ENCODE measurements at regions not wholly inside any gene's neighbourhood (a gene's known extent, or its start where the extent isn't known, plus 50 kb on each side); places are given as distances from the start of the nearest gene placed in this dataset.

DNA sequence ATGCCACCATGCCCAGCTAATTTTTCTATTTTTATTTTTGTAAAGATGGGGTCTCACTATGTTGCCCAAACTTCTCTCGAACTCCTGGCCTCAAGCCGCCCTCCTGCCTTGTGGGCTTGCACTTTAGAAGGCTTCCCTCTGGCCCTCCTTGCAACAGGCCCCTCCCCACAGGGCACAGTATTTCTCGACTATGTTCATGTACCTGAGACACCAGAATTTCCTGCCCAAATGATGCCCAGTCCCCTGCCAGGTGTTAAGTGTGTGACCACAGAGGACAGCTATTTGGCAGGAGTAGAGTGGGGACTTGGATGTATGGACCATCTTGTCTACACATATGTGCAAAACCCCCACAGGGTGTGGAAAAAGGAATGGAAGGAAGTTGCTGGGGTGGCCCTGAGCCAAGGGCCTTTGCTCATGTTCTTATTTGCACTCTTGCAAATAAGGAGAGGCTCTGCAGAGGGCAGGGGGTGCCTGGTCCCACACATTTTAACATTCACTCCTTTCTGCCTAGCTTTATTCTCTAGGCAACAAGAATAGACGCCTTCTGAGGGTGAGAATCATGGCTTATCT lies 168.4 kb upstream of the PODXL start:
- intact Hi-C loops (cut with DNase I) = no loop called here
- no peak for ATAC-seq

DNA sequence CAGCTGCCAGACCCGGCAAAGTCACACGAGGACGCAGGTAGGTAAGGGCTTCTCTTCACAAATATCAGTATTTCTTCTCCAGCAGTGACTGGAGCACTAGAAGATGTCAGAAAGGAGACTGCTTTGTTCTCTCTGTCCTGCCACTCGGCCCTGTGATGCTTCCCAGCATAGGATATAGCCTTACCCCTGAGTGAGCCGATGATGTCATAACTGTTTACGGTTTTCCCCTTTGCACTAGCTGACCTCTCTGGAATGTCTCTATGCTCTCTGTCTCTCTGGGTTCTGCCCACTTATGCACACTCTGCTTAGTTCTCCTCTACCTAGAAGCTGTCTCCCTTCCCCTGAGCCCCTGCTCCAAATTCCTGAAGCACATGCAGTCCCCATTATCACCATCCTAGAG lies 167.5 kb upstream of the PODXL start:
- H3K27me3 ChIP-seq = no peaks in the 10 kb centered on the region
- DNase-seq (no peak), ATAC-seq (no peak)
- no peak overlapping the region for H3K27ac ChIP-seq
- TF ChIP-seq, protein P1, sequence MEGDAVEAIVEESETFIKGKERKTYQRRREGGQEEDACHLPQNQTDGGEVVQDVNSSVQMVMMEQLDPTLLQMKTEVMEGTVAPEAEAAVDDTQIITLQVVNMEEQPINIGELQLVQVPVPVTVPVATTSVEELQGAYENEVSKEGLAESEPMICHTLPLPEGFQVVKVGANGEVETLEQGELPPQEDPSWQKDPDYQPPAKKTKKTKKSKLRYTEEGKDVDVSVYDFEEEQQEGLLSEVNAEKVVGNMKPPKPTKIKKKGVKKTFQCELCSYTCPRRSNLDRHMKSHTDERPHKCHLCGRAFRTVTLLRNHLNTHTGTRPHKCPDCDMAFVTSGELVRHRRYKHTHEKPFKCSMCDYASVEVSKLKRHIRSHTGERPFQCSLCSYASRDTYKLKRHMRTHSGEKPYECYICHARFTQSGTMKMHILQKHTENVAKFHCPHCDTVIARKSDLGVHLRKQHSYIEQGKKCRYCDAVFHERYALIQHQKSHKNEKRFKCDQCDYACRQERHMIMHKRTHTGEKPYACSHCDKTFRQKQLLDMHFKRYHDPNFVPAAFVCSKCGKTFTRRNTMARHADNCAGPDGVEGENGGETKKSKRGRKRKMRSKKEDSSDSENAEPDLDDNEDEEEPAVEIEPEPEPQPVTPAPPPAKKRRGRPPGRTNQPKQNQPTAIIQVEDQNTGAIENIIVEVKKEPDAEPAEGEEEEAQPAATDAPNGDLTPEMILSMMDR (IDR thresholded peaks at IDR 0.05) = no peak
- TF ChIP-seq POLR2A (IDR thresholded peaks at IDR 0.05) = no peak
- no peak overlapping the region for H3K4me3 ChIP-seq
- intact Hi-C loops (cut with DNase I) = no loop called here
- H3K4me1 ChIP-seq = no peaks in the 10 kb centered on the region
- 33 to 35% methylated on average over 6 of the region's 6 CpGs for WGBS, 2 donors
- peaks cover 0 to 5% (median 0%) of the 10 kb centered on the region in 3 donors for H3K9me3 ChIP-seq
- no peaks in the 10 kb centered on the region for H3K36me3 ChIP-seq (replicated peaks in 1 of 2; ENCODE audit: insufficient read depth in 1 of 2, low read depth in 2 of 2)

More for the DNA sequence above, 168.4 kb upstream of the PODXL start:
- no peak overlapping the region for H3K4me3 ChIP-seq
- H3K36me3 ChIP-seq (replicated peaks in 1 of 2; ENCODE audit: insufficient read depth in 1 of 2, low read depth in 2 of 2) = no peaks in the 10 kb centered on the region
- TF ChIP-seq, protein P1 (IDR thresholded peaks at IDR 0.05) = no peak
- TF ChIP-seq POLR2A (IDR thresholded peaks at IDR 0.05) = no peak
- WGBS, 2 donors = 62 to 70% methylated on average over 4 of the region's 4 CpGs
- DNase-seq = no peak
- H3K9me3 ChIP-seq = peaks cover 0 to 5% (median 0%) of the 10 kb centered on the region in 3 donors
- H3K27me3 ChIP-seq = no peaks in the 10 kb centered on the region
- H3K4me1 ChIP-seq = no peaks in the 10 kb centered on the region
- H3K27ac ChIP-seq = no peak overlapping the region

DNA sequence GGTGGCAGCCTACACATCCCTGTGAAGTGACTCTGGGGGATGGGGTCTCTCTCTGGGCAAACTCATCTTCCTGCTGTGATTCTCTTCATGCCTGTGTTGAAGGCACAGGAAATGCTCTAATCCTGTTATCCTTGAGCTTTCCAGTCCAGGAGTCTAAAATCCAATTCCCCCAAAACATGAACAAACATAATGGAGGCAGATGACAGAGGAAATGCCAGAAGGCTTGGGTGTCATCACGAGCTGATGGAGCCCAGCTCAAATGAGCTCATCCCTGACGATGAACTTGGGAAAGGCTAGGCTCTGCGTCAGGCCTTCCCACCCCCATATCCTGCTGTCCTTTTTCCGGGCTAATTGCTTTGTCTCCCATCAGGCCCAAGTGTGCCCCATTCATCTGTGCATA lies 165.9 kb upstream of the PODXL start:
- Histone ChIP-seq H3K4me1 (no peaks in the 10 kb centered on the region), H3K36me3 (replicated peaks in 1 of 2; ENCODE audit: insufficient read depth in 1 of 2, low read depth in 2 of 2) (no peaks in the 10 kb centered on the region), H3K4me3 (no peak overlapping the region), H3K27ac (no peak overlapping the region), H3K27me3 (no peaks in the 10 kb centered on the region), H3K9me3 (no peaks in the 10 kb centered on the region)
- DNase-seq (no peak), ATAC-seq (no peak)
- WGBS, 2 donors = 56 to 59% methylated on average over 3 to 4 of the region's 4 CpGs
- TF ChIP-seq, protein P1 (IDR thresholded peaks at IDR 0.05) = no peak
- no peak for TF ChIP-seq POLR2A (IDR thresholded peaks at IDR 0.05)
- intact Hi-C loops (cut with DNase I) = no loop called here

DNA sequence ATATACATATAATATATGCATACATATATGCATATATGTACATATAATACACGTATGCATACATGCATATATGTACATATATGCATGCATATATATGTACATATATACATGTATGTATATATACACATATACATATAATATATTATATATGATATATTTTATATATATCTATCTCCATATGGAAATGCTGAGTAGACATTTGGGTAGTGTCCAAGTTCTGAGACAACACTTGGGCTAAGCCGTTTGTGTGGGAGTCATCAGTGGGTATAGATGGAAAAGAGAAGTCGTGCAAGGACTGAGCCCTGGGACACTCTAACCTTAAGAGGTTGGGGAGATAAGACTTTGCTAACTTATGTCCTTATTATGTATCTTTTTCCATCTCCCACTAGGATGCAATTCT lies 165.2 kb upstream of the PODXL start:
- no peaks in the 10 kb centered on the region for H3K4me1 ChIP-seq
- intact Hi-C loops (cut with DNase I) = no loop called here
- H3K27me3 ChIP-seq = no peaks in the 10 kb centered on the region
- ATAC-seq (no peak), DNase-seq (no peak)
- H3K9me3 ChIP-seq = no peaks in the 10 kb centered on the region
- H3K27ac ChIP-seq = no peak overlapping the region
- no peak for TF ChIP-seq POLR2A (IDR thresholded peaks at IDR 0.05)
- TF ChIP-seq, protein P1 (IDR thresholded peaks at IDR 0.05) = no peak
- 52 to 53% methylated on average over 3 of the region's 3 CpGs for WGBS, 2 donors
- H3K4me3 ChIP-seq = no peak overlapping the region
- H3K36me3 ChIP-seq (replicated peaks in 1 of 2; ENCODE audit: insufficient read depth in 1 of 2, low read depth in 2 of 2) = no peaks in the 10 kb centered on the region

DNA sequence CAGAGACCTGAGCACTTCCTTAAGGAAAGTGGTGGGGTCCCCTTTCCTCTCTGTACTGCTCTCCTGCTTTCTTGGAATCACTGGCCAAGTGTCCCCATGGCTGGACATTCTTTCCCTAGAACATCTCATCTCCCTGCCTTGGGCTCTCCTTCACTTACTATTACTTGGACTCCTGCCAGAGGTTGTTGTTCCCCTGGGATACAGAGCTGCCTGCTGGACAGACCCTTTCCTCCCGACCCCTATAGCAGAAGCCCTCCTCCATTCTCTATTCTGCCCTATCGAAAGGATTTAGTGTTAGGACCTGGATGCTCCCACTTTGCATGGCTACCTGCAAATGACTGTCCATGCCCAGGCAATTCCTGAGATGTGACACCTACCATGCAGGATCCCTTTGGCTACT lies 164.3 kb upstream of the PODXL start:
- H3K27ac ChIP-seq = no peak overlapping the region
- H3K27me3 ChIP-seq = no peaks in the 10 kb centered on the region
- TF ChIP-seq, protein P1 (IDR thresholded peaks at IDR 0.05) = no peak
- no peak for TF ChIP-seq POLR2A (IDR thresholded peaks at IDR 0.05)
- intact Hi-C loops (cut with DNase I) = no loop called here
- DNase-seq (no peak), ATAC-seq (no peak)
- H3K4me1 ChIP-seq = no peaks in the 10 kb centered on the region
- H3K4me3 ChIP-seq = no peak overlapping the region
- H3K36me3 ChIP-seq (replicated peaks in 1 of 2; ENCODE audit: insufficient read depth in 1 of 2, low read depth in 2 of 2) = no peaks in the 10 kb centered on the region
- 61 to 68% methylated on average over 2 of the region's 2 CpGs for WGBS, 2 donors
- no peaks in the 10 kb centered on the region for H3K9me3 ChIP-seq

Measured in body of pancreas (tissue), 4 donors.